Loucy (cell line): ENCODE measurements at regions not wholly inside any gene's neighbourhood (a gene's known extent, or its start where the extent isn't known, plus 50 kb on each side); places are given as distances from the start of the nearest gene placed in this dataset.

Source experiments
- H2AFZ ChIP-seq: fragments of 200-600 bp; sonication (generic); 2 replicates; pipeline ENCODE4 v1.6.0; 2016; ENCODE audit warnings: antibody characterized with exemption, mild to moderate bottlenecking, low read length, moderate library complexity
- H3F3A ChIP-seq: fragments of 200-600 bp; 2 replicates; pipeline ENCODE4 v1.6.0; 2016; ENCODE audit warnings: antibody characterized with exemption, low read depth, mild to moderate bottlenecking
- H3K27me3 ChIP-seq: fragments of 200-600 bp; sonication (generic); 2 replicates; pipeline ENCODE4 v1.6.1; 2014; ENCODE audit warnings: low read length, mild to moderate bottlenecking; ENCODE audit not compliant: insufficient read depth, poor library complexity, severe bottlenecking
- H3K36me3 ChIP-seq: fragments of 200-600 bp; sonication (generic); 2 replicates; pipeline ENCODE4 v1.6.1; 2016; ENCODE audit warnings: low read length; ENCODE audit not compliant: insufficient read depth
- H3K4me1 ChIP-seq: fragments of 200-600 bp; sonication (generic); 2 replicates; pipeline ENCODE4 v1.5.1; 2014; ENCODE audit warnings: low read length, mild to moderate bottlenecking; ENCODE audit not compliant: insufficient read depth, poor library complexity, severe bottlenecking
- H3K4me2 ChIP-seq: fragments of 200-600 bp; sonication (generic); 2 replicates; pipeline ENCODE4 v1.6.0; 2014; ENCODE audit warnings: antibody characterized with exemption, low read length, low read depth, mild to moderate bottlenecking; ENCODE audit not compliant: poor library complexity, severe bottlenecking
- H3K4me3 ChIP-seq: fragments of 200-600 bp; sonication (generic); 2 replicates; pipeline ENCODE4 v1.5.1; 2014; ENCODE audit warnings: low read length, mild to moderate bottlenecking, mixed read lengths; ENCODE audit not compliant: poor library complexity, severe bottlenecking
- H3K79me2 ChIP-seq: fragments of 200-600 bp; sonication (generic); 2 replicates; pipeline ENCODE4 v1.6.1; 2014; ENCODE audit warnings: low read length; ENCODE audit not compliant: insufficient read depth
- H3K9ac ChIP-seq: fragments of 200-600 bp; sonication (generic); 2 replicates; pipeline ENCODE4 v1.6.0; 2014; ENCODE audit warnings: mild to moderate bottlenecking, low read depth, low read length, moderate library complexity; ENCODE audit not compliant: poor library complexity, severe bottlenecking
- H3K9me2 ChIP-seq: fragments of 200-600 bp; sonication (generic); replicated peaks from 2 replicates; pipeline ENCODE4 v1.6.1; 2016; ENCODE audit warnings: low read depth, low read length, mixed read lengths
- H3K9me3 ChIP-seq: fragments of 200-600 bp; sonication (generic); 2 replicates; pipeline ENCODE4 v1.6.1; 2014; ENCODE audit warnings: mild to moderate bottlenecking, antibody characterized with exemption, low read length, low read depth; ENCODE audit not compliant: insufficient read depth
- H4K20me1 ChIP-seq: fragments of 200-600 bp; sonication (generic); 2 replicates; pipeline ENCODE4 v1.6.0; 2014; ENCODE audit warnings: antibody characterized with exemption, low read length, mild to moderate bottlenecking; ENCODE audit not compliant: insufficient read depth, poor library complexity, severe bottlenecking
- CTCF ChIP-seq: fragments of 200-600 bp; sonication (generic); conservative IDR thresholded peaks from 2 replicates; pipeline ENCODE4 v1.5.1; 2014; ENCODE audit warnings: mild to moderate bottlenecking, antibody characterized with exemption, low read length
- EZH2phosphoT487 ChIP-seq: fragments of 200-600 bp; IDR thresholded peaks from 2 replicates; pipeline ENCODE4 v1.6.1; 2018; ENCODE audit warnings: antibody characterized with exemption, mild to moderate bottlenecking, moderate library complexity, borderline replicate concordance

- H3K4me1 ChIP-seq: no peaks in the 10 kb centered on the region
- no peaks in the 10 kb centered on the region for H3K9me3 ChIP-seq
- H3K79me2 ChIP-seq: no peaks in the 10 kb centered on the region
- no peaks in the 10 kb centered on the region for H3K9me2 ChIP-seq
- H2AFZ ChIP-seq: no peak overlapping the region
- H3K4me3 ChIP-seq: no peak overlapping the region
- H4K20me1 ChIP-seq: no peaks in the 10 kb centered on the region
- no peaks in the 10 kb centered on the region for H3K27me3 ChIP-seq
- TF ChIP-seq CTCF (no peak), EZH2phosphoT487 (no peak)
- H3K36me3 ChIP-seq: no peaks in the 10 kb centered on the region
- H3K4me2 ChIP-seq: no peak overlapping the region
- H3F3A ChIP-seq: no peaks in the 10 kb centered on the region
- no peak overlapping the region for H3K9ac ChIP-seq
These were observed 300.1 kb downstream of the TBC1D4 start for GRCh38 chr13:75181906-75182305.

GRCh38 chr13:75180805-75181455 lies 301.0 kb downstream of the TBC1D4 start:
- no peak overlapping the region for H2AFZ ChIP-seq
- no peaks in the 10 kb centered on the region for H4K20me1 ChIP-seq
- H3K9me3 ChIP-seq: no peaks in the 10 kb centered on the region
- no peaks in the 10 kb centered on the region for H3K36me3 ChIP-seq
- no peak overlapping the region for H3K9ac ChIP-seq
- H3K4me3 ChIP-seq: no peak overlapping the region
- TF ChIP-seq CTCF: no peak
- TF ChIP-seq EZH2phosphoT487: no peak
- no peaks in the 10 kb centered on the region for H3K27me3 ChIP-seq
- no peaks in the 10 kb centered on the region for H3K4me1 ChIP-seq
- no peaks in the 10 kb centered on the region for H3K79me2 ChIP-seq
- H3K9me2 ChIP-seq: no peaks in the 10 kb centered on the region
- H3K4me2 ChIP-seq: no peak overlapping the region
- H3F3A ChIP-seq: no peaks in the 10 kb centered on the region

- TF ChIP-seq EZH2phosphoT487 (no peak), CTCF (no peak)
- Histone ChIP-seq H3K9me3 (no peaks in the 10 kb centered on the region), H3F3A (no peaks in the 10 kb centered on the region), H3K79me2 (no peaks in the 10 kb centered on the region), H3K4me1 (no peaks in the 10 kb centered on the region), H3K4me2 (no peak overlapping the region), H3K4me3 (no peak overlapping the region), H3K36me3 (no peaks in the 10 kb centered on the region), H3K9me2 (no peaks in the 10 kb centered on the region), H3K27me3 (no peaks in the 10 kb centered on the region), H4K20me1 (no peaks in the 10 kb centered on the region), H3K9ac (no peak overlapping the region), H2AFZ (no peak overlapping the region)
These were observed 303.5 kb downstream of the TBC1D4 start for GRCh38 chr13:75178436-75178835.
